ENCODE measurements at regions not wholly inside any gene's neighbourhood (a gene's known extent, or its start where the extent isn't known, plus 50 kb on each side); places are given as distances from the start of the nearest gene placed in this dataset.

GRCh38 chr2:223165423-223166214 lies 113.6 kb downstream of the KCNE4 start:
- DNase-seq (ENCODE audit: extremely low read depth, insufficient read length): no peak
- Histone ChIP-seq H3K4me3 (replicated peaks; ENCODE audit: low read depth, low read length) (no peak overlapping the region), H3K27me3 (replicated peaks; ENCODE audit: control insufficient read depth, insufficient read depth, low read length) (no peaks in the 10 kb centered on the region), H3K36me3 (ENCODE audit: control insufficient read depth, insufficient read depth, low read length) (no peaks in the 10 kb centered on the region)
- no peak for TF ChIP-seq CTCF (IDR thresholded peaks at IDR 0.05; ENCODE audit: insufficient read depth, low read length, poor library complexity, severe bottlenecking)

- TF ChIP-seq CTCF (IDR thresholded peaks at IDR 0.05; ENCODE audit: insufficient read depth, low read length, poor library complexity, severe bottlenecking): no peak
- DNase-seq (ENCODE audit: extremely low read depth, insufficient read length): no peak
- H3K27me3 ChIP-seq (replicated peaks; ENCODE audit: control insufficient read depth, insufficient read depth, low read length): no peaks in the 10 kb centered on the region
- no peaks in the 10 kb centered on the region for H3K36me3 ChIP-seq (ENCODE audit: control insufficient read depth, insufficient read depth, low read length)
- H3K4me3 ChIP-seq (replicated peaks; ENCODE audit: low read depth, low read length): no peak overlapping the region
These were observed 114.2 kb downstream of the KCNE4 start for GRCh38 chr2:223166215-223166493.

GRCh38 chr2:223166983-223167650 lies 115.1 kb downstream of the KCNE4 start:
- TF ChIP-seq CTCF (IDR thresholded peaks at IDR 0.05; ENCODE audit: insufficient read depth, low read length, poor library complexity, severe bottlenecking): no peak
- Histone ChIP-seq H3K36me3 (ENCODE audit: control insufficient read depth, insufficient read depth, low read length) (no peaks in the 10 kb centered on the region), H3K27me3 (replicated peaks; ENCODE audit: control insufficient read depth, insufficient read depth, low read length) (no peaks in the 10 kb centered on the region), H3K4me3 (replicated peaks; ENCODE audit: low read depth, low read length) (no peak overlapping the region; the same call in 1 of the 2 replicates)
- no peak for DNase-seq (ENCODE audit: extremely low read depth, insufficient read length)

- Histone ChIP-seq H3K4me3 (replicated peaks; ENCODE audit: low read depth, low read length) (no peak overlapping the region), H3K36me3 (ENCODE audit: control insufficient read depth, insufficient read depth, low read length) (no peaks in the 10 kb centered on the region), H3K27me3 (replicated peaks; ENCODE audit: control insufficient read depth, insufficient read depth, low read length) (no peaks in the 10 kb centered on the region)
- peak; percentile 7 for DNase-seq (ENCODE audit: extremely low read depth, insufficient read length)
- TF ChIP-seq CTCF (IDR thresholded peaks at IDR 0.05; ENCODE audit: insufficient read depth, low read length, poor library complexity, severe bottlenecking): no peak
These were observed 118.0 kb downstream of the KCNE4 start for GRCh38 chr2:223169830-223170605.

- TF ChIP-seq CTCF (IDR thresholded peaks at IDR 0.05; ENCODE audit: insufficient read depth, low read length, poor library complexity, severe bottlenecking): no peak
- no peak for DNase-seq (ENCODE audit: extremely low read depth, insufficient read length)
- H3K4me3 ChIP-seq (replicated peaks; ENCODE audit: low read depth, low read length): no peak overlapping the region
- H3K27me3 ChIP-seq (replicated peaks; ENCODE audit: control insufficient read depth, insufficient read depth, low read length): no peaks in the 10 kb centered on the region
- no peaks in the 10 kb centered on the region for H3K36me3 ChIP-seq (ENCODE audit: control insufficient read depth, insufficient read depth, low read length)
These were observed 125.0 kb downstream of the KCNE4 start for GRCh38 chr2:223176970-223177369.

All from GM06990 (cell line).